ENCODE measurements at regions not wholly inside any gene's neighbourhood (a gene's known extent, or its start where the extent isn't known, plus 50 kb on each side); places are given as distances from the start of the nearest gene placed in this dataset.

- TF ChIP-seq EZH2 (conservative IDR thresholded peaks at IDR 0.05; ENCODE audit: low read depth, low read length) (no peak), SP1 (IDR thresholded peaks at IDR 0.05) (no peak), SP1 (CRISPR knock-in tag; IDR thresholded peaks at IDR 0.05) (no peak), YY1 (IDR thresholded peaks at IDR 0.05; ENCODE audit: insufficient read depth, insufficient replicate concordance, low read depth, low read length) (no peak), REL (CRISPR knock-in tag; conservative IDR thresholded peaks at IDR 0.05) (no peak), AGO2 (optimal IDR thresholded peaks at IDR 0.05; ENCODE audit: low read depth, low read length) (no peak), ZFP1 (CRISPR knock-in tag; IDR thresholded peaks at IDR 0.05) (no peak), ZNF335 (CRISPR knock-in tag; IDR thresholded peaks at IDR 0.05) (no peak), ZFP37 (CRISPR knock-in tag; IDR thresholded peaks at IDR 0.05; ENCODE audit: borderline replicate concordance) (no peak)
- TF ChIP-seq, protein P1, sequence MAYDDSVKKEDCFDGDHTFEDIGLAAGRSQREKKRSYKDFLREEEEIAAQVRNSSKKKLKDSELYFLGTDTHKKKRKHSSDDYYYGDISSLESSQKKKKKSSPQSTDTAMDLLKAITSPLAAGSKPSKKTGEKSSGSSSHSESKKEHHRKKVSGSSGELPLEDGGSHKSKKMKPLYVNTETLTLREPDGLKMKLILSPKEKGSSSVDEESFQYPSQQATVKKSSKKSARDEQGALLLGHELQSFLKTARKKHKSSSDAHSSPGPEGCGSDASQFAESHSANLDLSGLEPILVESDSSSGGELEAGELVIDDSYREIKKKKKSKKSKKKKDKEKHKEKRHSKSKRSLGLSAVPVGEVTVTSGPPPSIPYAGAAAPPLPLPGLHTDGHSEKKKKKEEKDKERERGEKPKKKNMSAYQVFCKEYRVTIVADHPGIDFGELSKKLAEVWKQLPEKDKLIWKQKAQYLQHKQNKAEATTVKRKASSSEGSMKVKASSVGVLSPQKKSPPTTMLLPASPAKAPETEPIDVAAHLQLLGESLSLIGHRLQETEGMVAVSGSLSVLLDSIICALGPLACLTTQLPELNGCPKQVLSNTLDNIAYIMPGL (CRISPR knock-in tag; IDR thresholded peaks at IDR 0.05; ENCODE audit: borderline replicate concordance in 1 of 2, low read depth in 1 of 2) = no peak
- TF ChIP-seq, protein P2, sequence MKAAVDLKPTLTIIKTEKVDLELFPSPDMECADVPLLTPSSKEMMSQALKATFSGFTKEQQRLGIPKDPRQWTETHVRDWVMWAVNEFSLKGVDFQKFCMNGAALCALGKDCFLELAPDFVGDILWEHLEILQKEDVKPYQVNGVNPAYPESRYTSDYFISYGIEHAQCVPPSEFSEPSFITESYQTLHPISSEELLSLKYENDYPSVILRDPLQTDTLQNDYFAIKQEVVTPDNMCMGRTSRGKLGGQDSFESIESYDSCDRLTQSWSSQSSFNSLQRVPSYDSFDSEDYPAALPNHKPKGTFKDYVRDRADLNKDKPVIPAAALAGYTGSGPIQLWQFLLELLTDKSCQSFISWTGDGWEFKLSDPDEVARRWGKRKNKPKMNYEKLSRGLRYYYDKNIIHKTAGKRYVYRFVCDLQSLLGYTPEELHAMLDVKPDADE (CRISPR knock-in tag; IDR thresholded peaks at IDR 0.05) = no peak
- TF ChIP-seq, protein P3, sequence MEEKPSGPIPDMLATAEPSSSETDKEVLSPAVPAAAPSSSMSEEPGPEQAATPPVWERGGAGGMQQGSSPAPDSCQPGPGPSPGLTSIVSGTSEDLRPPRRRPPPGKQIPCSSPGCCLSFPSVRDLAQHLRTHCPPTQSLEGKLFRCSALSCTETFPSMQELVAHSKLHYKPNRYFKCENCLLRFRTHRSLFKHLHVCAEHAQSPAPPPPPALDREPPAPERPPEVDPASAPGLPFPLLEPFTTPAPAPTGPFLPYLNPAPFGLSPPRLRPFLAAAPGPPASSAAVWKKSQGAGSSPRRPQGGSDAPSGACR (CRISPR knock-in tag; IDR thresholded peaks at IDR 0.05) = no peak
Measured at GRCh38 chr22:48510599-48510998, 1317.1 kb downstream of the BRD1 start.

Measured in HepG2 (cell line).